ENCODE measurements at regions not wholly inside any gene's neighbourhood (a gene's known extent, or its start where the extent isn't known, plus 50 kb on each side); places are given as distances from the start of the nearest gene placed in this dataset.

GRCh38 chr3:36192901-36193300 is 187.4 kb upstream of the STAC start:
- peak; percentile 97 for DNase-seq (ENCODE audit: low spot score)

GRCh38 chr3:36193448-36193847 is 186.9 kb upstream of the STAC start:
- DNase-seq (ENCODE audit: low spot score) = no peak

- peak; percentile 36 for DNase-seq (ENCODE audit: low spot score)
These were observed 184.2 kb upstream of the STAC start for GRCh38 chr3:36196058-36196457.

GRCh38 chr3:36197151-36197550 is 183.2 kb upstream of the STAC start:
- DNase-seq (ENCODE audit: low spot score) = peak; percentile 94

DNA sequence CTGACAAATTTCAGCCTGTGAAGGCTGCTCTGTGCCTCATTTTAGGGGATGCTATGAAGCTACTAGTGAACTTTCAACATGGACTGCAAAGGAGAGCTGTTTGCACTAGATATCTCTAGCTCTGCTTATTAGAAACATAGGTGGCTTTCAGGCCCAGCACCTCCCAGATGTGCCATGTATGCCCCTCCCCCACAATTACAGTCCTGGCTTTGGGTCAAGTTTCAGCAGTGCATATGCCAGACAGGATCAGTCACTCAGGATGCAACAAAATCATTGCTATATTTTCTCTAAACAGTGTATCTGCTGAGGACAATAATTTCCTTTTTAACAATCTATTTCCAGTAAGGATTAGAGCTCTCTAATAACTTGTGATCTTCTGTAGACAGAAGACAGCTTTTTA is 178.8 kb upstream of the STAC start:
- no peak for DNase-seq (ENCODE audit: low spot score)

DNA sequence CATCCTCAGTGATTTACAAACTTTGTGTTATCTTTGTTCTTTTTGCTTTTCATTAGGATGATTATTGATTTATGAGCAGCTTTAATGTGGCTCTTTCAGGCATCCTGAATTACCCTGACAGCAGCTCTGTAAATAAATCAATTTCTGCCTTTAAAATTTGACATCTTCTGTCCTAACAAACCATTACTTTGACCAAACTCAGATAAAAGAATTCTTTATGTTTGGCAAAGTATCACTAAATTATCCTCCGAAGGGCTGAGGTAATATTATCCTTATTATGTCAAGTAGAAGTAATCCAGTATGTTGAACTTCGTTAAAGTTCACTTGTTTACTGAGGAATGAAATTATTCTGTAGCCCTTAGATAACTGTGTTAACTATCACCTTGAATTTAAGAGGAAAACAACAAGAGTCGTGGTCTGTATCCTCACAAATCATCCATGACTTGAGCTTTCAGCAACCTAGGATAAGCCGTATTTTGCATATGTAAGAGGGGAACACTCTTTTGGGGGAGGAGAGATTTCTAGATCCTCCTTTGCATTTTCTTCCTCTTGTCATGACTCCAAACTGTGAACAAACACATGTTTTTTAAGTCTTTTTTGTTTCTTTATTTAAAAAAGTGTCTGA is 173.2 kb upstream of the STAC start:
- no peak for DNase-seq (ENCODE audit: low spot score)

- DNase-seq (ENCODE audit: low spot score) = no peak
These were observed 169.3 kb upstream of the STAC start for GRCh38 chr3:36210840-36211651.

DNA sequence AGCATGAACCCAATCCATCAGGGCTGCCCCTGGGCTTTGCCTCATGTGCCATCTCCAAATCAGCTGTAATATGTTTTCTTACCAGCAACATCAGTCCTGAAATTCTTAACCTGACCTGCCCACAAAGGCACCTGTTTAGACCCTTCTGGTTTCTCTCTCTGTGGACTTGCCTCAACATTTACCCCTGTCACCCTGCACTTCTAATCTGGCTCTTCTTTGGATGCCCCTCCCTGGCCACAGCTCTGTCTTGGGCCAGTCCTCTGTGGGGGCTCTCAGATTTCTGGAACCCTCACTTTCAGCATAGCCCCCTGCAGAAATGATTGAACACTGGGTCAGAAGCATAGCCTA is 168.7 kb upstream of the STAC start:
- no peak for DNase-seq (ENCODE audit: low spot score)

GRCh38 chr3:36212251-36212650 is 168.1 kb upstream of the STAC start:
- DNase-seq (ENCODE audit: low spot score) = no peak

DNA sequence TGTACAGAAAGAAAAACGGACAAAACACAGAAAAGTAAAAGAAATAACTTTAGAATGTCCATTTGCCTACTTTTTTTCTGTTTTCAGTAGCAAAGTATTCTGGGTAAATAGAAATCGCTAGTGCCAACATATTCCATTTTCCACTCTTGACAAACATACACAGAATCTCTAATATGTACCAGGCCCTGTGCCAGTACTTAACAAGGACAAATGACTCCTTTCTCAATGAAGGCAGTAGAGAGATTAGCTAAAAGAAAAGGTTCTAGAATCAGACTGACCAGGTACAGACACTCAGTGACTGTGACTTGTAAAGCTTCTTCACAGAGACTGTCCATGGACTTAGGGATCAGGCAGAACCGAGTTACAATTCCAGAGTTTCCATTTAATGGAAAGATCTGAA is 165.8 kb upstream of the STAC start:
- peak; percentile 75 for DNase-seq (ENCODE audit: low spot score)

DNA sequence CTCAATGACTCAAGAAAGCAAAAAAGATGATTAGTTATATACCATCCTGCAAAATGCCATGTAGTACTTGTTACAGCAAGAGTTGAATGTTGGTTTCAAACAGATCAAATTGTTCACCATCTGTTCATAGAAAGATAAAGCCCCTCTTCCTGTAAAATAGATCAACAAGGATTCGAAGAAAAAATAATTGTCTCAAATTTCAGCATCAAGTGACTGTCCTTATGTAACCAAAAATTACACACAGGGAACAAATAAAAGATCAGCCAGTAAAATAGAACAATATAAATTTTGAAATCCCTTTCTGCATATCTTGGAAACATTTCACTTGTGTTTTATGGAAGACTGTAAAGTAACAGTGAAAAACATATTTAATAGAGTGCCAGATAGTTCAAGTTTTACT is 165.1 kb upstream of the STAC start:
- DNase-seq (ENCODE audit: low spot score) = no peak

- DNase-seq (ENCODE audit: low spot score) = no peak
These were observed 160.9 kb upstream of the STAC start for GRCh38 chr3:36219398-36219797.

DNA sequence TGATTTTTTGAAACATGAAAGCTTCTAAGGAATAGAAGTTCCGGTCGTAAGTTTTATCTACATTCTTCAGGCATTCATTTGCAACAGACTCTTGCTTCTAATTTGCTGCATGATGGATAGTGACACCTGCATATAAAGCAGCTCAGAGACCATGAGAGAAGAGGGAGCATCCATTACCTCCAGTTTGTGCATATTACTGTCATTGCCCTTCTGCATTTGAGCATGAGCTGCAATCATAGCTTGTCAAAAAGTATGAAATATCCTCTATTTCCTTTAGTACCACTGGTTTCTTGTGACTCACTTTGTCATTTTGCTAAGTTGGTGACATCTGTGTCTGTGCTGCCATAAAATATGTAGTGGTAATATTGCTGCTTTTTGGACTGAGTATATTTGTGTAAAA is 160.1 kb upstream of the STAC start:
- no peak for DNase-seq (ENCODE audit: low spot score)

DNA sequence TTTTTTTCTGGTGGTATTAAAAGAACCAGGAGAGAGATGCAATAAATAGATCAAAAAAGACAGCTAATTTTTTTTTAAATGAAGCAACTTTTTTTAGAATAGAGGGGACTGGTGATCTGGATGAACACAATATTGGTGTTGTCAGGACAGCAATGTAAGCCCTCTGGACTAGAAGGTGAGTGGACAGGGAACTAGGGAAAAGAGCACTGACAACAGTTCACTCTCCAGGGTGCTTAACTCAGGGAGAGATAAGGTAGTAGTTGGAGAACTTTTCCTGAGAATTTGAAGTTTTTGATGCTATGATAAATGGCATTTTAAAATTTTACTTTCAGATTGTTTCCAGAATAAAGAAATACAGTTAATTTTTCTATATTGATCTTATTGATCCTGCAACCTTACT is 158.3 kb upstream of the STAC start:
- DNase-seq (ENCODE audit: low spot score) = no peak

DNA sequence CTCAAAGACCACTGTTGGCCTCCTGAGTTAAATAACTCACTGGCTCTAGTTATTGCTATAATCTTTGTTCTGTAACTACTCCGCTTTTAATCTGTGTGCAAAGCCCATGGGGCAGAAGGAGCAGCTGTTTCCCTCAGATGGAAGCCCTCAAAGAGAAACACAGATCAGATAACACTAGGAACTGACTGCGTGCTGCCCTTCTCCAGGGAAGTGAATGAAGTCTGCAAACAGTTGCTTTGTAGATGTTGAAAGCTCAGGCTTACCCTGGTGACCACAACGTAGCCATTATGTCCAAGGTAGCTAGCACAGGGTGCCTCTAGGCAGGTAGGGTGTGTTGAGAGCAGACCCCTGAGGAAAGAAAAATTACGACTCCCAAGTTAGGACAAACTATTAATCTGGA is 152.3 kb upstream of the STAC start:
- DNase-seq (ENCODE audit: low spot score) = no peak

- DNase-seq (ENCODE audit: low spot score) = no peak
These were observed 150.8 kb upstream of the STAC start for GRCh38 chr3:36229496-36229895.

GRCh38 chr3:36232797-36233489 is 147.4 kb upstream of the STAC start:
- no peak for DNase-seq (ENCODE audit: low spot score)

- DNase-seq (ENCODE audit: low spot score) = no peak
These were observed 135.6 kb upstream of the STAC start for GRCh38 chr3:36244728-36245127.

GRCh38 chr3:36248374-36248773 is 131.9 kb upstream of the STAC start:
- DNase-seq (ENCODE audit: low spot score) = no peak

DNA sequence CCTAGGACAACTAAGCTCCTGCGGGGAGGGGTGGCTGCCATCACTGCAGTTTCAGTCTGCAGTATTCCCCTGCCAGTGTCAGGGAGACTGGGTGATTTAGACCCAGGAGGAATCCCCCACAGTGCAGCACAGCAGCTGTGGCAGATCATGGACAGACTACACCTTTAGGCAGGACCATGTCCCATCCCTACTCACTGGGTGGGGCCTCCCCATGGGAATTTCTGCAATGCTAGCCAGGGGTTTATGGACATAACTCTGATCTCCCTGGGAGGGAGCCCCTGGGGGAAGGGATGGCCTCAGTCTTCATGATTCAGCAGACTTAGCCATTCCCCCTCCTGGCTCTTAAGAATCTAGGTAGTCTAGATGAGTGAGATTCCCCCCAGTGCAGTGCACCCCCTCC is 130.1 kb upstream of the STAC start:
- DNase-seq (ENCODE audit: low spot score) = no peak

DNA sequence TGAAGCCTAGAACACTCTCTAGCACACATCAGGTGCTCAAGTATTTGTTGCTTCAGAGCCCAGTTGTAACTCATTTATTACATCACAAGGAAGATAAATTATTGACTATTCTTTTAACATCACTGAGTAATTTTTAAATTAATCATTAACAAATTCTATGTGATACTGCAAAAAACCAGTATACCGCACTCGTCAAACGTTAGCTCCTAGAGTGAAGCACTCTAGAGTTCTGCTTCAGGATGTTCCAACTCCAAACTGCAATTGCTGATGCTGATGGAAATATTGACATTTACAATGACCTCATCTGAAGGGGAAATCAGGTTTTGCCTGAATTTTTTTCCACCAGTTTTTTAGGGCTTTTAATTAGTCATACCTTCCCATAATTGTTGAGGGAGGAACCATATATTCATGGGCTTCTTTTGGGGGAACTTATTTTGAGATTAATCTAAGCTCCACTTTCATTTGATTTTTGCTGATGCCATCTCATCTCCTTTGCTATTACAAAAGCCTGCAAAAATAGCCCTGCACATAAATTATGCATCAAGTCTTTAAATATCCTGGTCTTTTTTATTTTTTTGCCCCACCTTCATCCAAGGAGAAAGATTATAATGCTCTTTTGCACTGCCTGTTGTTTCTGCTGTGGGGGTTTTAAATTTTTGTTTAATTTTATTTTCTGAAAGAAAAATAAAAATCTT is 123.0 kb upstream of the STAC start:
- no peak for DNase-seq (ENCODE audit: low spot score)

DNA sequence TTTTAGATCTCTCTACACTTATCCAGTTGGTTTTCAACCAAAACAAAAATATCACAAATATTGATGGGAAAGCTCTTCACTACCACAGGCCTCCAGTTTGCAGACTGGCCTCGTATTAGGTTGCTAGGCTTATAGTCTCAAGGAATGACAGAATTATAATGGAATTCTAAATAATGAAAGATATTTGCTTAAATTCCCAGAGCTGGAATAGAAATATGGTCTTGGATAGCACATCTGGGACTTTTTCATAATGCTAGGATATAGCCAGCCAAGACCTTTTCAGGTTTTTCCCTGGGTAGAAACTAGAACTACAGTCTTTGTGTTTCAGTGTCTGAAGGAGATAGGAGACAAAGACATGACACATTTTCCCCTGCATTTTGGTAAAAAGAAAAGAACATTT is 121.9 kb upstream of the STAC start:
- no peak for DNase-seq (ENCODE audit: low spot score)

DNA sequence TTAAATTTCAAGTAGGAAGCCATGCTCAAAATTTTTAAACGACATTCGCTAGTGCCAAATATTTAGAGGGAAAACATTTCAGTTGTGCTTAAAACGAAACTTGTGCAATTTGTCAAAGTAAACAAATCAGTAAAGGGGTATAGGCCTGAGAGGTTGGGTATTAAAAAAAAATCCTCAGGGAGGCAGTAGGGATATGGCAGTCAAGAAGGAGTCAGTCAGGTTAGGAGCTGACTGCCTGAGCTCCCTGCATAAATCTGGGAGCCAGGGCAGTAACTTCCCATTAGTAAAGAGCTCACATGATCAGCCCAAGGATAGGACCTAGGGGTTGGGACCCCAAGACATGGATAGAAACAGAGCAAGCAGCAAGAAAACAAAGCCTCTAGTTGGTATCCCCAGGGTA is 120.7 kb upstream of the STAC start:
- DNase-seq (ENCODE audit: low spot score) = no peak
